ENCODE measurements at regions not wholly inside any gene's neighbourhood (a gene's known extent, or its start where the extent isn't known, plus 50 kb on each side); places are given as distances from the start of the nearest gene placed in this dataset.

DNA sequence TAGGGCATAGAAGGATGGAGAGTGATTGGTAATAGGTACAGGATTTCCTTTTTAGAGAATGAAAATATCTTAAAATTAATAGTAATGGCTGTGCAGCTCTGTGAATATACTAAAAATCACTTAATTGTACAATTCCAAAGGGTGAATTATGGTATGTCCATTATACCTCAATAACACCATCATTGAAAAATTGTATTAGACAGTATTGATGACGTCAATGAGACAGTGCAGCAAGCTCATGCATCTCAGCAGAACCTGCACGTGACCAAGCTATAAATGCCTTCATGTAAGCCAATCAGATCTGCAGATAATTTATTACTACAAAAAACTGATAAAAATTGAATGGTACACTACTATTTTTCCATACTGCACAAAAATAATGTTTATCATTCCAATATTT, 354.4 kb upstream of the CDH19 start:
- TF ChIP-seq, protein P1, sequence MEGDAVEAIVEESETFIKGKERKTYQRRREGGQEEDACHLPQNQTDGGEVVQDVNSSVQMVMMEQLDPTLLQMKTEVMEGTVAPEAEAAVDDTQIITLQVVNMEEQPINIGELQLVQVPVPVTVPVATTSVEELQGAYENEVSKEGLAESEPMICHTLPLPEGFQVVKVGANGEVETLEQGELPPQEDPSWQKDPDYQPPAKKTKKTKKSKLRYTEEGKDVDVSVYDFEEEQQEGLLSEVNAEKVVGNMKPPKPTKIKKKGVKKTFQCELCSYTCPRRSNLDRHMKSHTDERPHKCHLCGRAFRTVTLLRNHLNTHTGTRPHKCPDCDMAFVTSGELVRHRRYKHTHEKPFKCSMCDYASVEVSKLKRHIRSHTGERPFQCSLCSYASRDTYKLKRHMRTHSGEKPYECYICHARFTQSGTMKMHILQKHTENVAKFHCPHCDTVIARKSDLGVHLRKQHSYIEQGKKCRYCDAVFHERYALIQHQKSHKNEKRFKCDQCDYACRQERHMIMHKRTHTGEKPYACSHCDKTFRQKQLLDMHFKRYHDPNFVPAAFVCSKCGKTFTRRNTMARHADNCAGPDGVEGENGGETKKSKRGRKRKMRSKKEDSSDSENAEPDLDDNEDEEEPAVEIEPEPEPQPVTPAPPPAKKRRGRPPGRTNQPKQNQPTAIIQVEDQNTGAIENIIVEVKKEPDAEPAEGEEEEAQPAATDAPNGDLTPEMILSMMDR (IDR thresholded peaks at IDR 0.05) = no peak
- no peak for TF ChIP-seq EZH2 (IDR thresholded peaks at IDR 0.05)
